ES-I3 (cell line): ENCODE measurements at regions not wholly inside any gene's neighbourhood (a gene's known extent, or its start where the extent isn't known, plus 50 kb on each side); places are given as distances from the start of the nearest gene placed in this dataset.

Experiments used
- H3K36me3 ChIP-seq: 2 replicates; pipeline ENCODE4 v1.6.1; 2013; ENCODE audit warnings: mild to moderate bottlenecking, low read length, control low read depth, moderate library complexity; ENCODE audit not compliant: insufficient read depth
- H3K4me1 ChIP-seq: 2 replicates; pipeline ENCODE4 v1.6.1; 2013; ENCODE audit warnings: mild to moderate bottlenecking, control low read depth, low read length; ENCODE audit not compliant: insufficient read depth
- H3K9ac ChIP-seq: 2 replicates; pipeline ENCODE4 v1.6.1; 2013; ENCODE audit warnings: low read depth, mild to moderate bottlenecking, low read length, moderate library complexity
- H3K9me3 ChIP-seq: 2 replicates; pipeline ENCODE4 v1.6.1; 2013; ENCODE audit warnings: mild to moderate bottlenecking, low read length, moderate library complexity; ENCODE audit not compliant: control insufficient read depth, insufficient read depth

DNA sequence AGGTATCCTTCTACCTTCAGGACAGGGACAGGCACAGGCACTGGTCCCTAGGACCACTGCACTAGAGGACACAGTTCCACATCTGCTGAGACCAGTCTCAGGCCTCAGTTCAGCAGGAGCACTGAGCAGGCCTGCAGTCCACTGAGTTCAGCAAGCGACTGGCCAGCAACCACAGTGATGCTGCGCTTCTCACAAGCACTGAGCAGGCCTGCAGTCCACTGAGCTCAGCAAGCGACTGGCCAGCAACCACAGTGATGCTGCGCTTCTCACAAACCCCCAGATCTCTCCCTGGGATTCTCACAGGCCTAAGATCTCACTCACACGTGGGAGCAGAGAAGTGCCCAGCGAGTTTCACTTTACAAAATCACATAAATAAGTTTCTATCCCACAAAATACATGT, 140.6 kb downstream of the IRS2 start:
- H3K9me3 ChIP-seq, result 0 out of 2 replicates have a peak, but pooled peaks cover 5% of the 10 kb centered on the region
- no peaks in the 10 kb centered on the region for H3K36me3 ChIP-seq

DNA sequence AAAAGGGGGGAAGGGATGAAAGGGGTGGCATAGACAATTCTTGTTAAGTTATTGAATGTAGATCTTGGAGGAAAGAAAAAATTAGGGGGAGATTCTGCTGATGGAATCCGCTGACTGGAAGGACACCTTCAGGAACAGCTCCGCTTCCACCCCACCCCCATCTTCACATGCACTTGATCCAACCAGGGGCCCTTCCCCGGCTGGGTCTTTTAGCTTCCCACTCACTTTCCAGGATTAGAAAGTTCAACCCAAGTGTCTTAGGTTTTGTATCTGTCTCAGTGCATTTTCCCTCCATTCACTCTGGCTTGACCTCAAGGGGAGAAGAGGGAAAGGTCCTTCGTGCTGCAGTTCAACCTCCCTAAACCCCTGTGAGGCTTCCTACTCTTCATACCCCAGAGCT, 141.4 kb downstream of the IRS2 start:
- 0 out of 2 replicates have a peak, but pooled peaks cover 5% of the 10 kb centered on the region for H3K9me3 ChIP-seq
- 0 out of 2 replicates have a peak, but pooled peaks cover 8% of the 10 kb centered on the region for H3K4me1 ChIP-seq
- no peak overlapping the region for H3K9ac ChIP-seq
- H3K36me3 ChIP-seq, result no peaks in the 10 kb centered on the region

More for the DNA sequence above, 140.6 kb downstream of the IRS2 start:
- Histone ChIP-seq H3K9ac (no peak overlapping the region), H3K4me1 (0 out of 2 replicates have a peak, but pooled peaks cover 8% of the 10 kb centered on the region)

DNA sequence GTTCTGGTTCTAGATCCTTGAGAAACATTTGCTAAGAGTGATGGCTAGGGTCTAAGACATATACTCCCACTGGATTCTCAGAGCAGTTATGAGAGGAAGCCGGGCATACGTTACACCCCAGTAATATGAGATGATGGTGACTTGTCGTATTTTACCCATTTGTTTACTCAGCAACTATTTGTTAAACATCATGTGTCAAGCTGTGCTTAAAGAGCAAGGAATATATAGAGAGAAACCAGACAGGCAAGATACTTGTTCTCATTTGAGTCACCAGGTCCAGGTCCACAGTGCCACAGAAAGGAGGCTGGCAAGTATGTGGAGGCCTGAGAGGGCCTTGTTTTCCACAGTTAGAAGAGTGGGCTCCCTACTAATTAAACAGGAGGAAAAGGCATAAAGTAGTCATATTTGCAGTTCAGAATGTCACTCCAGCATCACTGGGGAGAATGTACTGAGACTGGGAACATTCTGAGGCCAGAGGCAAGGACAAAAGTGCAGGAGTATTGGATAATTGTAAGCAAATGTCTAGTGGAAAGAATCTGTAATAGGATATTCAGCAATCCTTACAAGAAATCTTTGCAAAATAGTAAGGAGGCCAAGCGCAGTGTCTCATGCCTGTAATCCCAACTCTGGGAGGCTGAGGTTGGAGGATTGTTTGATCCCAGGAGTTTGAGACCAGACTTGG, 142.2 kb downstream of the IRS2 start:
- no peaks in the 10 kb centered on the region for H3K36me3 ChIP-seq
- H3K9ac ChIP-seq, result no peak overlapping the region
- H3K9me3 ChIP-seq, result 0 out of 2 replicates have a peak, but pooled peaks cover 5% of the 10 kb centered on the region
- 0 out of 2 replicates have a peak, but pooled peaks cover 8% of the 10 kb centered on the region for H3K4me1 ChIP-seq

DNA sequence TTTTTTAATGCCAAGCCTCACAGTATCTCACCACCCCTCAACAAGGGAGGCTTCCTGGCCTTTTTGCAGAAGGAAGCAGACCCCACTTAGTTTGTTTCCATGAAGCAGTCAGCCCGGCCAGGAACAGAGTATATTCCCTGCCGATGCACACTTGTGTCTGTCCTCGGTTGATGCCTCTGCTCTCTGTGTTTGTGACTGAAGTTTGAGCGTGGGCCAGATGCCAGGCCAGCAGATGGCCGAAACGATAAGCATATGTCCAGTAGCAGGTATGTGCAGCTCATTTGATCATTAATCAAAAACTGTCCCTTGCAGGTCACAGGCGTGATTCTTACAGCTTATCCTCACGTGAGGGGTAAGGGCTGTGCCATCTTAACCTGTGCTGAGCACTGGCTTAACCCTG, 144.0 kb downstream of the IRS2 start:
- Histone ChIP-seq H3K36me3 (no peaks in the 10 kb centered on the region), H3K4me1 (0 out of 2 replicates have a peak, but pooled peaks cover 8% of the 10 kb centered on the region), H3K9ac (no peak overlapping the region), H3K9me3 (0 out of 2 replicates have a peak, but pooled peaks cover 5% of the 10 kb centered on the region)

DNA sequence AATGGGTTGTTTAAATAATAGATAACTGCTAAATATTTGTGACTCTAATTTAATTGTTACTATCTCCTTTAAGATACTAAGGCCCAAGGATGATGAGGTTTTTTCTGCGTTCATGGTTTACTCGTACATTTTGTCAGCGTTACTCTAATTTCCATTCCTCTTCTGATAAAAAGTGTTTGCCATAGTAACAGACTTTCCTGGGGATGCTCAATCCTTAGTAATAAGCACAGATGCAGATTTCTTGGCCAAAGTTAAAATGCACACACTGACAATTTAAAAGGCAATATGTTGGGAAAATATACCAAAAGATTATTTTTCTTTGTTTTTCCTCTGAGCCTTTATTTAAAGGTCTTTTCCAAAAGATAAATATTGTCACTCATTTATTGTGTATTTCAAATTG, 149.6 kb downstream of the IRS2 start:
- H3K4me1 ChIP-seq, result no peaks in the 10 kb centered on the region
- H3K9me3 ChIP-seq, result 0 out of 2 replicates have a peak, but pooled peaks cover 5% of the 10 kb centered on the region
- no peak overlapping the region for H3K9ac ChIP-seq
- H3K36me3 ChIP-seq, result no peaks in the 10 kb centered on the region

DNA sequence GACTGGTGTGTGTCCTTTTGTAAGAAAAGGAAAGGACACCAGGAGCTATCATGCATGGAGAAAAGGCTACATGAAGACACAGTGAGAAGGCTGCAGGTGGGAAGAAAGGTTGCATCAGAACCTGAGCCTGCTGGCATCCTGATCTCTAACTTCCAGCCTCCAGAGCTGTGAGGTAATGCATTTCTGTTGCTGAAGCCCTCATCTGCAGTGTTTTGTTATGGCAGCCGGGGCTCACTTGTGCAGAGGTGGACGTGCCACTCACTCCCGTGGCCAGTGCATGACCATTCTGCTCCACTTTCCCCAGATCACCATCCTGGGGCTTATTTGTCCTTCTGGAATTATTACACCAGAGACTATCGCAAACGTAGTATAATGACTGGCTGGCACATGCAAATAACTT, 155.3 kb downstream of the IRS2 start:
- H3K4me1 ChIP-seq, result peaks cover 10% of the 10 kb centered on the region; the same call in 1 of the 2 replicates
- H3K36me3 ChIP-seq, result no peaks in the 10 kb centered on the region
- H3K9me3 ChIP-seq, result no peaks in the 10 kb centered on the region
- H3K9ac ChIP-seq, result no peak overlapping the region

DNA sequence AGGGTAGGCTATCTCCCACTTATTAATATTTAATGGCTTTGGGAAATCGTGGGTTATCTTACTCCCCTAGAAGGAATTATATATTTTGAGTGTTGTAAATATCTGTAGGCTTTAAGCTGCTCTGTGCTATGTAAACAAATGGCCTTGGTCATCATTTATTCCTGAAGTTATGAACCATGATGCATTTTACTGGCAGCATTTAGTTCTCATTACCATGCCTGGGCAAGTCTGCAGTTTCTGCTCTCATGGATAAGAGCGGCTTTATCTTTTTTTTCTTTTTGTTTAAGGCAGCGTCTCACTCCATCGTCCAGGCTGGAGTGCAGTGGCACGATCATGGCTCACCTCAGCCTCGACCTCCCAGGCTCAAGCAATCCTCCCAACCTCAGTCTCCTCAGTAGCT, 156.1 kb downstream of the IRS2 start:
- no peaks in the 10 kb centered on the region for H3K36me3 ChIP-seq
- H3K4me1 ChIP-seq, result peaks cover 10% of the 10 kb centered on the region; the same call in 1 of the 2 replicates
- H3K9me3 ChIP-seq, result no peaks in the 10 kb centered on the region
- H3K9ac ChIP-seq, result no peak overlapping the region

DNA sequence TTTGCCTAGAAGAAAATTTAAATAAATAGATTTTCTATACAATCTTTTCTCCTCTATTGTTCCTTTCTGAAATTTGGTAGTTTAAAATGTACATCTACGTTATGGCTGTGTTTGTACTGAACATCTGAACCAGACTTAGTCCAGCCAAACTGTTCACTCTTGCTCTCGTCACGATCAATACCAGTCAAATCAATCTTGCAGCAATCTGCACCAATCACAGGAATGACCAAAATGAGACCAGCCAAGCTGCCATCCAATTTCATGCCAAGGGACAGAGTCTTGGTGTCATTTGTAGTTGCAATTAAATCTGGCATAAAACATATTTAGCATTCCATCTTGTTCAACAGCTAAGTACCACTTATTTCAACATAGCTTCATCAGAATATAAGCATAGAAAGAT, 156.6 kb downstream of the IRS2 start:
- Histone ChIP-seq H3K9me3 (no peaks in the 10 kb centered on the region), H3K9ac (no peak overlapping the region)

DNA sequence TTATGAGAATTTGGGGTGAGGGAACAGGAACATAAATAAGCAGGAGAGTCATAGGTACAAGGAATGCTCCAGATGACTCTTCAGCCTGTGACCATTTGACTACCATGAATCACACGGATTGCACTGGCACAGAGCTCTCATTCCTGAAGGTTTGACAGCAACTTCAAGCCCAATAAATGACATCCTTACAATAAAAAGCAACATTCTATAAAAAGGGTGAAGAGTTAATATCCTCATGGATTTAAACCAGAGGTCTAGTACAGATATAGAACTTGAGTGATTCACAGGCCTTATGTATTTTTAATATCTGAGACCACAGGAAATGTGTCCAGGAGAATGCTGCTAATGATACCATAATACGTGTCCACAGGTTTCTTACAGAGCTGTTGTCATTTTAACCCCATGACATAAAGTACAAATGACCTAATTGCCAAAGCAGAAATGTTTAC, 158.1 kb downstream of the IRS2 start:
- no peaks in the 10 kb centered on the region for H3K9me3 ChIP-seq
- H3K9ac ChIP-seq, result no peak overlapping the region
- peaks cover 10% of the 10 kb centered on the region; the same call in 1 of the 2 replicates for H3K4me1 ChIP-seq
- no peaks in the 10 kb centered on the region for H3K36me3 ChIP-seq

More for the DNA sequence above, 156.6 kb downstream of the IRS2 start:
- Histone ChIP-seq H3K36me3 (no peaks in the 10 kb centered on the region), H3K4me1 (peaks cover 10% of the 10 kb centered on the region; the same call in 1 of the 2 replicates)

DNA sequence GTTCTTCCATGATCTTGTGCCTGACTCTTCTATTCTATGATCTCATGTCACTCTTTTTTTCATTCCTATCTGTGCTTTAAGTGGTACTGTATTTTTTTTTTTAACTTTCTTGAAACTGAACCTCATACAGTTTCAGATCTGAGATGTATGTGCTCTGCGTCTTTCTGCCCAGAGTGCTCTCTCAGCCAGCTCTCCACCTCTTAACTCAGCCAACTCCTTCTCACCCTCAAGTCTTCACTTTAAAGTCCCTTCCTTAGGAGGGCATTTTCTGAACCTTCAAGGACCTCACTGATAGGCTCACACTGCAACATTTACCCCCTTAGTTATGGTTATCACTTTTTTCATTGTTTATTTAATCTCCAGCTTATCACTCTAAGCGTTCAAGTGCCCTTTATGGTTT, 158.7 kb downstream of the IRS2 start:
- H3K4me1 ChIP-seq, result peaks cover 10% of the 10 kb centered on the region; the same call in 1 of the 2 replicates

DNA sequence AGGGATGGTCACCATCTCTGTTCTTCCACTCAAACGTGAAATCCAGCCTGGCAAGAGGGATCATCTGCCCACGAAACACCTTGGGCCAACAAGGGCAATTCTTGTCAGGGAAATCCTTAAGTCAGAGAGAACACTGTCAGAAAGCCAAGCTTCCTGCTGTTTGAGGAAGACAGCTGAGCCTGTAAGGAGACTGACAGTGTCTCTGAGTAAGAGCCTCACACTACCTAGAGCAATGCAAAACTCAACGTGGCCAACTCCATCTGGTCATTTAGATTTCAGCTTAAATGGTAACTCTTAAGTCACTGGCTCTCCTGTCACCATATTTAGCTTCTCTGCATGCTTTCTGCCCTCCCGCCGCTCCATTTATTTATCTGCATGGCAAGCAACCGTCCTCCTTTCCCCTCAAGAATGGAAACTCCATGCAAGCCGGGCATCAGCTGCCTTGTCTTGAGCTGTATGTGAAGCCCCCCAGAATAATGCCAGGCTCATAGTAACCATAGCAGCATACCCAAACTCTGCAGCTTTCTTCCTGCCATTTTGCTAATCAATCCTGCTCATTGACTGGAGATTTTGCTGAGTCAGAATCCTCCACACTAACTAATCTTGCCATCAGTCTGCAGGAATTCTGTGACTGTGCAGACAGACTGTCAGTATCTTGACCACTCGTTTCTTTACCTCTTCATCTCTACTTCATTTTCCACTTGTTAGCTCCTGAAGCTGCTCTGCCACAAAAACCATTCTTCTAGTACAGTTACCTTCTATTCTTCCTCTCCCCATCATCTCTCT, 159.8 kb downstream of the IRS2 start:
- no peaks in the 10 kb centered on the region for H3K9me3 ChIP-seq
- H3K4me1 ChIP-seq, result peaks cover 10% of the 10 kb centered on the region; the same call in 1 of the 2 replicates
- no peak overlapping the region for H3K9ac ChIP-seq
- H3K36me3 ChIP-seq, result no peaks in the 10 kb centered on the region

More for the DNA sequence above, 158.7 kb downstream of the IRS2 start:
- Histone ChIP-seq H3K36me3 (no peaks in the 10 kb centered on the region), H3K9me3 (no peaks in the 10 kb centered on the region), H3K9ac (no peak overlapping the region)

DNA sequence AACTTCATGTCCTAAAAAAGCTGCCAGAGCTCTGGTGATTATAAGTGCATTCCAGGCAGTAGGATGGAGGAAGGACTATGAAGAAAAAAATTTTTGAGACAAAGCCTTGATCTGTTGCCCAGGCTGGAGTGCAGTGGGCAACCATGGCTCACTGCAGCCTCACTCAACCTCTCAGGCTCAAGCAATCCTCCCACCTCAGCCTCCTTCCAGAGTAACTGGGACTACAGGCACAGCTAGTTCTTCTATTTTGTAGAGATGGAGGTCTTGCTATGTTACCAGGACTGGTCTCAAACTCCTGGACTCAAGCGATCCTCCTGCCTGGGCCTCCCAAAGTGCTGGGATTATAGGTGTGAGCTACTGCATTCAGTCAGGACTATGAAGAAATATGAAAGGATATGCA, 161.2 kb downstream of the IRS2 start:
- Histone ChIP-seq H3K36me3 (no peaks in the 10 kb centered on the region), H3K9ac (no peak overlapping the region), H3K9me3 (no peaks in the 10 kb centered on the region), H3K4me1 (peaks cover 10% of the 10 kb centered on the region; the same call in 1 of the 2 replicates)

DNA sequence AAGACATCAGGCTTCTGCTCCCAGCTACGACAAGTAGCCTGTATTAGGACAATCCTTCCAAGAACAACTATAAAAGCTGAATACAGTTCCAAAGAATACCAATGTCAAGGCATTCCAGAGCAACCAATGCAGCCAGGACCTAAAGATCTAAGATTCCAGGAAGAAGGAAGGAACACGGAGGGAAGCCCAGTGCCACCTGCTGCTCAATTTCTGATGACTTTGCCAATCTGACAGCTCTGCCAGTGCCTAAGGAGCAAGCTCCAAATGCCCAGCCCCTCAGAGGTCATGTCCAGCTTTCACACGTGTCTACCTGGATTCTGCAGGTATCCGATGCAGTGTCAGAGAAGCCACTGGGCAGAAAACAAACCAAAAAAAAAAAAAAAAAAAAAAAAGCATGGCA, 164.4 kb downstream of the IRS2 start:
- no peak overlapping the region for H3K9ac ChIP-seq
- H3K9me3 ChIP-seq, result no peaks in the 10 kb centered on the region
- H3K4me1 ChIP-seq, result no peaks in the 10 kb centered on the region
- no peaks in the 10 kb centered on the region for H3K36me3 ChIP-seq

DNA sequence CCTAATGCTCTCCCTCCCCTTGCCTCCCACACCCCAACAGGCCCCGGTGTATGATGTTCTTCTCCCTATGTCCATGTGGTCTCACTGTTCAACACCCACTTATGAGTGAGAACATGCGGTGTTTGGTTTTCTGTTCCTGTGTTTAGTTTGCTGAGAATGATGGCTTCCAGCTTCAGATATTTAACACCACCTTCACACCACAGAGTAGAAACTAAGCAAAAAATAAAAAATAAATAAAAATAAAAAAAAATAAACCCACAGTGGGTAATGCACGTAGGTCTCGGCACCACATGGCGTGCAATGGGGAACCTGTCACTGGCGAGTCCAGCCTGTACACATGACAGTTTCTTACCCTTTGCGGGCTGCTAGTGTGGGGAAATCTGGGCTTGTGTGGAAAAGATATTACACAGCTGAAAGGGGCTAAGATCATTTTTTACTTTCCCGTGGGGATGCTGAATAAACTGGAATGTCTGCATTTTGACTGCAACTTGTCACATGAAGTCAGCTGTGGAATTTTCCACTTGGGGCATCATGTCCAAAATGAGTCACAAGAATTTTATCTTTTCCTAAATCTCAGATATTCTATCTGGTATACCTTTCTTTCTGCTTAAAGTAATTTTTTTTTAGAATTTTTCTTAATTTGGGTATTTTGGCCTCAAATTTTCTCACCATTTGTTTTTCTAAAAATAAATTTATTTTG, 170.5 kb downstream of the IRS2 start:
- Histone ChIP-seq H3K4me1 (peaks cover 5% of the 10 kb centered on the region; the same call in 1 of the 2 replicates), H3K9me3 (no peaks in the 10 kb centered on the region), H3K9ac (no peak overlapping the region), H3K36me3 (no peaks in the 10 kb centered on the region)
